ENCODE measurements at regions not wholly inside any gene's neighbourhood (a gene's known extent, or its start where the extent isn't known, plus 50 kb on each side); places are given as distances from the start of the nearest gene placed in this dataset.

- Histone ChIP-seq H3K36me3 (no peaks in the 10 kb centered on the region), H3K27ac (no peak overlapping the region), H3K4me1 (no peaks in the 10 kb centered on the region), H3K4me3 (no peak overlapping the region), H3K27me3 (no peaks in the 10 kb centered on the region), H3K9me3 (peaks cover 0 to 9% (median 0%) of the 10 kb centered on the region in 4 donors)
- 65 to 70% methylated on average over 7 of the region's 7 CpGs for WGBS, 2 donors
- TF ChIP-seq CTCF (IDR thresholded peaks at IDR 0.05) (no peak), EP300 (IDR thresholded peaks at IDR 0.05) (no peak), POLR2A (IDR thresholded peaks at IDR 0.05) (no peak)
- no peak for DNase-seq (ENCODE audit: low spot score in 2 of 2)
These were observed 158.1 kb upstream of the ASIC2 start for GRCh38 chr17:33451221-33451620.

- no peak for TF ChIP-seq EP300 (IDR thresholded peaks at IDR 0.05)
- no peak for TF ChIP-seq CTCF (IDR thresholded peaks at IDR 0.05)
- TF ChIP-seq POLR2A (IDR thresholded peaks at IDR 0.05), result no peak
- H3K4me1 ChIP-seq, result no peaks in the 10 kb centered on the region
- 81 to 89% methylated on average over 1 of the region's 1 CpG for WGBS, 2 donors
These were observed 164.4 kb upstream of the ASIC2 start for GRCh38 chr17:33457477-33457876.

GRCh38 chr17:33459078-33459940 is 166.2 kb upstream of the ASIC2 start:
- 60 to 63% methylated on average over 17 of the region's 17 CpGs for WGBS, 2 donors
- no peaks in the 10 kb centered on the region for H3K4me1 ChIP-seq
- no peak overlapping the region for H3K4me3 ChIP-seq
- no peaks in the 10 kb centered on the region for H3K27me3 ChIP-seq
- no peaks in the 10 kb centered on the region for H3K36me3 ChIP-seq
- H3K27ac ChIP-seq, result no peak overlapping the region
- no peak for DNase-seq (ENCODE audit: low spot score in 2 of 2)
- TF ChIP-seq POLR2A (IDR thresholded peaks at IDR 0.05) (no peak), EP300 (IDR thresholded peaks at IDR 0.05) (no peak)
- no peaks in the 10 kb centered on the region for H3K9me3 ChIP-seq

More at GRCh38 chr17:33457477-33457876, 164.4 kb upstream of the ASIC2 start:
- Histone ChIP-seq H3K36me3 (no peaks in the 10 kb centered on the region), H3K9me3 (no peaks in the 10 kb centered on the region), H3K4me3 (no peak overlapping the region), H3K27me3 (no peaks in the 10 kb centered on the region), H3K27ac (no peak overlapping the region)
- DNase-seq (ENCODE audit: low spot score in 2 of 2), result no peak

- no peaks in the 10 kb centered on the region for H3K4me1 ChIP-seq
- no peak overlapping the region for H3K27ac ChIP-seq
- no peak overlapping the region for H3K4me3 ChIP-seq
- peaks cover 0 to 1% (median 0%) of the 10 kb centered on the region in 4 donors for H3K9me3 ChIP-seq
- no peak for TF ChIP-seq POLR2A (IDR thresholded peaks at IDR 0.05)
- TF ChIP-seq EP300 (IDR thresholded peaks at IDR 0.05), result no peak
- TF ChIP-seq CTCF (IDR thresholded peaks at IDR 0.05), result no peak
- no peak for DNase-seq (ENCODE audit: low spot score in 2 of 2)
- WGBS, 2 donors, result 71 to 74% methylated on average over 4 of the region's 4 CpGs
- H3K36me3 ChIP-seq, result no peaks in the 10 kb centered on the region
- no peaks in the 10 kb centered on the region for H3K27me3 ChIP-seq
These were observed 167.8 kb upstream of the ASIC2 start for GRCh38 chr17:33460781-33461450.

- H3K27ac ChIP-seq, result no peak overlapping the region
- no peak for TF ChIP-seq EP300 (IDR thresholded peaks at IDR 0.05)
- no peak for TF ChIP-seq POLR2A (IDR thresholded peaks at IDR 0.05)
- TF ChIP-seq CTCF (IDR thresholded peaks at IDR 0.05), result no peak
- H3K4me3 ChIP-seq, result no peak overlapping the region
- H3K27me3 ChIP-seq, result no peaks in the 10 kb centered on the region
- H3K4me1 ChIP-seq, result no peaks in the 10 kb centered on the region
- peaks cover 0 to 5% (median 0%) of the 10 kb centered on the region in 4 donors for H3K9me3 ChIP-seq
- no peak for DNase-seq (ENCODE audit: low spot score in 2 of 2)
- H3K36me3 ChIP-seq, result no peaks in the 10 kb centered on the region
These were observed 170.8 kb upstream of the ASIC2 start for GRCh38 chr17:33463887-33464286.
